SJCRH30 (cell line): ENCODE measurements at regions not wholly inside any gene's neighbourhood (a gene's known extent, or its start where the extent isn't known, plus 50 kb on each side); places are given as distances from the start of the nearest gene placed in this dataset.

Source experiments
- DNase-seq, 2 experiments: peaks; one replicate each; pipeline ENCODE4 v3.0.0-alpha.2; 2015 to 2020
- H3K27ac ChIP-seq: fragments of 250-450 bp; sonication (Bioruptor Pico); 2 replicates; pipeline ENCODE4 v1.5.1; 2020; ENCODE audit warnings: mild to moderate bottlenecking, moderate library complexity
- H3K27me3 ChIP-seq: fragments of 250-450 bp; sonication (Bioruptor Pico); 2 replicates; pipeline ENCODE4 v1.5.1; 2020; ENCODE audit warnings: mild to moderate bottlenecking, moderate library complexity
- H3K36me3 ChIP-seq: fragments of 250-450 bp; sonication (Bioruptor Pico); 2 replicates; pipeline ENCODE4 v1.5.1; 2020; ENCODE audit warnings: mild to moderate bottlenecking, moderate library complexity
- H3K4me1 ChIP-seq: fragments of 250-450 bp; sonication (Bioruptor Pico); 2 replicates; pipeline ENCODE4 v1.5.1; 2020; ENCODE audit warnings: mild to moderate bottlenecking, moderate library complexity
- H3K4me3 ChIP-seq: fragments of 250-450 bp; sonication (Bioruptor Pico); 2 replicates; pipeline ENCODE4 v1.5.1; 2020; ENCODE audit warnings: mild to moderate bottlenecking, moderate library complexity
- H3K9me3 ChIP-seq: fragments of 250-450 bp; sonication (Bioruptor Pico); replicated peaks from 2 replicates; pipeline ENCODE4 v1.5.1; 2020; ENCODE audit warnings: mild to moderate bottlenecking, moderate library complexity

DNA sequence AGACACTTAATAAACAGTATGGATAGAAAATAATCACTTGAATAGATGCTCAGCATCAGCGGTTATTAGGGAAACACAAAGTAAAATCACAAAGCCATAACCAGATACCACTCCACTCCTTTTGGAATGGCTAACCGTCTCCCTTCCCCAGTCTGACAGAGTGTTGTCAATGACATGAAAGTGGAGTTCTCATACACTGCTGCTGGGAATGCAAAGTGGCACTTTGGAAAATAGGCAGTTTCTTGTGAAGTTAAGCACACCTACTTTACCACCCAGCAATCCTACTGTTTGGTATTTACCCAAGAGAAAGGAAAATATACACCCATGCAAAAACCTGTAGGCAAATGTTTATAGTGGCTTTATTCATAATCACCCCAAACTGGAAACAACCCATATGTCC lies 81.0 kb upstream of the KLHL25 start:
- peaks cover 10% of the 10 kb centered on the region for H3K4me1 ChIP-seq
- no peaks in the 10 kb centered on the region for H3K9me3 ChIP-seq
- H3K27me3 ChIP-seq: no peaks in the 10 kb centered on the region
- H3K27ac ChIP-seq: no peak overlapping the region
- H3K4me3 ChIP-seq: no peak overlapping the region
- DNase-seq: no peak
- no peaks in the 10 kb centered on the region for H3K36me3 ChIP-seq

DNA sequence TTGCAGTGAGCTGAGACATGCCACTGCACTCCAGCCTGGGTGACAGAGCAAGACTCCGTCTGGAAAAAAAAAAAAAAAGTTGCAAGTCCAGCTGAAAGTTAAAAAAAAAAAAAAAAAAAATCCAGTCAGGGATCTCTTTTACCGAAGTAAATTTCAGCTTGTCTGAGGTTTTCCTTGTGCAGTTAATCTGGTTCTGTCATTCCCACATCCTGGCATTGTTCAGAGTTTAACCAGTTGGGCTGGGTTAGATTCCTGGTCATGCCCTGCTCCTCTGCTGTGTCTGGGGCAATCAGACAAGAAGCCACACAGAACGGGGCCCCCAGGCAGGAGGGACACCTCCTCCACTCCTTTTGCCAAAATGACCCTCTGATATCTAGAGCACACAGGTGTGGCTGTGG lies 84.1 kb upstream of the KLHL25 start:
- peak in 1 of 2 experiments; percentile 26 for DNase-seq
- Histone ChIP-seq H3K27ac (peak overlapping the region; percentile 62), H3K9me3 (no peaks in the 10 kb centered on the region), H3K4me3 (no peak overlapping the region), H3K27me3 (no peaks in the 10 kb centered on the region), H3K36me3 (no peaks in the 10 kb centered on the region), H3K4me1 (peaks cover 14% of the 10 kb centered on the region)

DNA sequence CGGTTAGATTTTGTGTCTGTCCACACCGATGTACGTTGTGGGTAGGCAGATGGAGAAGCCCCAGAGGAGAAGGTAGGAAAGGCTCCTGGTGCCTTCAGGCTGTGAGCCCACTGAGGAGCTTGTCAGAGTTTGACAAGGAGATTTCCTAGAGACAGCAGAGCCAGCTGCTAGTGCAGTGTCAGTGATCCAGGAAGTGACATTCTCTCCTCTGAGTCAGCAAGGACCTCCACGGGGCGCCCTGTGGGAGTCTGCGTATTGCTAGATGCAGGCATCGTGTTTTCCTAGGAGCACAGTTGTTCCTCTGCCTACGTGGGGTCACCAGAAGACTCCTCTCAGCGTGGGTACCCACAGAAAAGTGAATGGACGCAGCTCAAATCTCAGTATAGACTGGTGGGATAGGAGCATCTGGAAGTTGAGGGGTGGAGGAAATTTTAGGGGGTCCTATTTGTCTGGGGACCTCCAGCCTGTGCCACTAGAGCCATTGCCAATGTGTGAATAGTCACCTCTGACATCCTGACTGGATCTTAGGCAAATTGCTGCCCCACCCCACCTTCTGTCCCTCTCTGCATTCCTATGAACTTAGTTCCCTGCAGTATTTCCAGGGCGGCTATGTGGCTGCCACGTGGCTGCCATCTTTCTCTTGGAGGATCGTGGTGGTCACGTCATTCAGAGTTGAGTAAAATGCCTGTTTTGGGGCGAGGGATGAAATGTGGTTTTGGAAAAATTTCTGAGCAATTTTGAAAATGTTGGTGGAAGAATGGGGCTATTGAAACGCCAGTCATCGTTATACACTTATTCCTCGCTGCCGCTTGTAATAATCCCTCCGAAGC lies 84.8 kb upstream of the KLHL25 start:
- Histone ChIP-seq H3K36me3 (no peaks in the 10 kb centered on the region), H3K27me3 (no peaks in the 10 kb centered on the region), H3K4me1 (peaks cover 19% of the 10 kb centered on the region), H3K9me3 (no peaks in the 10 kb centered on the region), H3K4me3 (no peak overlapping the region), H3K27ac (peak overlapping the region; percentile 62)
- peak; percentile 61 to 69 for DNase-seq

DNA sequence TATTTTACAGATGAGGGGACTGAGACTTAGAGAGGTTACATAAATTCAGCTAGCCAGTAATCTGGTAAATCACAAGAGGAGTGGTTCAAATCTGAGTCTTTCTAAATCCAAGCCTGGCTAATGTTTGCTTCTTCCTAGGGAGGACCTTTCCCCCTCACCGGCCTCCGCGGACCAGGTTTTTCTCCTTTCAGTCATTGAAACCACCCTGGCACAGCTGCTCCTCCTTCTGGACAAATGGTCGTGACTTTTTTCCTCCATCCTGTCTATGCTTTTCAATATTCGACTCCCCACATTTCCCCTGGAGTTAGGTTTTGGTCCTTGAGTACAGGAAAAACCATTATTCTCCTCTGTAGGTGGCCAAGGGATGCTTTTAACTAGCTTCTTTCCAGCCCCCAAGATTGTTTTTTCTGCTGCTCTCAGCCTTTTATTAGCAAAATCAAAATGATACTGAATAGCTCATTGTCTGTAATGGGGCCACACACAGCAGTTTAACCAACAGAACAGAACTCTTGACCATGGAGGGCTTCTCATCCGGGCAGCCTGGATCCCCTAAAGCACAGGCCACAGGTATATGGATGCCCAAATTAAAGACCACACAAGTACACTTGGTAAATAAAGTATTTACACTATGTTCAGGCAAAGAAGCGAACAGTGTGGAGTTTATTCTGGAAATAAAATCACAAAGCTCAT lies 85.9 kb upstream of the KLHL25 start:
- peak; percentile 36 to 64 for DNase-seq
- H3K36me3 ChIP-seq: no peaks in the 10 kb centered on the region
- no peak overlapping the region for H3K4me3 ChIP-seq
- H3K27ac ChIP-seq: peak overlapping the region; percentile 62
- H3K27me3 ChIP-seq: no peaks in the 10 kb centered on the region
- no peaks in the 10 kb centered on the region for H3K9me3 ChIP-seq
- H3K4me1 ChIP-seq: peaks cover 20% of the 10 kb centered on the region

DNA sequence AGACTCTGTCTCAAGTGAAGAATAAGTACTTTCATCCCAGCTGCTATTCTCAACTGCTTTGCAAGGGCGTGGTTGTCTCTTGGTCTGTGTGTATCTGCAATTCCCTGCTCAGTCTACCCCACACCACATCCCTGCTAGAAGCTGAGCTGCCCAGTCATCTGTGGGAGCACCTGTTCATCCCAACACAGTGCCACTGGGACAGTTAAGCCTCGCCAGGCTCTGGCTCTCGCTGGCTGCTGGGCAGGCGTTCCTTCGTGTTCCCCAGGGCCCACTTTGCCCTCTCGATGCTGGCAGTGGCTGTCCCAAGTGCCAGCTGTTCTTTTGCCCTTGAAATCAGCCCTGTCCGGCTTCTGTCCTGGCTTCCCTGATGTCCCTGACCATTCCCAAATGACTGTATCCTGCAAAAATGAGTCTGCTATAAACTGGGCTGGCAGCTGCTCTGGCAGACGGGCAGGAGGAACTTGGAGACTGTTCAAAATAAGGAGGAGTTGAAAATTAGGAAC lies 91.6 kb upstream of the KLHL25 start:
- H3K27me3 ChIP-seq: no peaks in the 10 kb centered on the region
- peak; percentile 78 to 79 for DNase-seq
- H3K27ac ChIP-seq: peak overlapping the region; percentile 47

DNA sequence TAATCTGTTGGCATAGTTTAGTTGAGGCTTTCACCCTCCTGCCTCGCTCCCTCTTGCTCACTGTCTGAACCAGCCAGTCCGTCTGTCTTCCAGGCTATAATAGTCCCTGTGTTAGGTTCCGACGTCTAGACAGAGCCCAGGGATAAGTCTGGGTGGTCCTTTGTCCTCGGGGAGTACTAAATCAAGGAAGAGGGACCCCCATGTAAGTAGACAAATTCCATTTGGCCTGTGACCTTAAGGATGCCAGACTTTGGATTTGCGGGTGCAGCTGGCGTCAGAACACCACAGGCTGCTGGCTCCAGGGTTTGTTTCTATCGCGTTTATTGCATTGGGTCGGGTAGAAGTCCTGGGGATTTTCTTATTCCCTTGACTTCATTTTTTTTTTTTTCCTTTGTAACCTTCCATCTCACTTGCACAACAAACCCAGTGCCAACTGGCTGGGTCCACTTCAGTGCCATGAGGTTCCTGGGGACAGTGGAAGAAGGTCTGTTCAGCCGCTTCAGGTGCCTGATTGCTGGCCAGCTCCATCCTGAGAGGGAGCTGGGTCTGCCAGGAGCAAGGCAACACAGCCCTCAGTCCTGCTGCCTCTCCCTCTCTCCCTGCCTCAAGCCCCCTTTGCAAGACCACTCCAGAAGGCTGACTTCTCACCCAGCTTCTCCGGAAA lies 95.4 kb upstream of the KLHL25 start:
- Histone ChIP-seq H3K27ac (peak overlapping the region; percentile 30), H3K27me3 (no peaks in the 10 kb centered on the region), H3K4me3 (no peak overlapping the region), H3K4me1 (peaks cover 22% of the 10 kb centered on the region), H3K9me3 (no peaks in the 10 kb centered on the region), H3K36me3 (no peaks in the 10 kb centered on the region)
- peak; percentile 58 to 64 for DNase-seq

More for the DNA sequence above, 91.6 kb upstream of the KLHL25 start:
- peaks cover 31% of the 10 kb centered on the region for H3K4me1 ChIP-seq
- no peaks in the 10 kb centered on the region for H3K36me3 ChIP-seq
- H3K4me3 ChIP-seq: no peak overlapping the region
- no peaks in the 10 kb centered on the region for H3K9me3 ChIP-seq

DNA sequence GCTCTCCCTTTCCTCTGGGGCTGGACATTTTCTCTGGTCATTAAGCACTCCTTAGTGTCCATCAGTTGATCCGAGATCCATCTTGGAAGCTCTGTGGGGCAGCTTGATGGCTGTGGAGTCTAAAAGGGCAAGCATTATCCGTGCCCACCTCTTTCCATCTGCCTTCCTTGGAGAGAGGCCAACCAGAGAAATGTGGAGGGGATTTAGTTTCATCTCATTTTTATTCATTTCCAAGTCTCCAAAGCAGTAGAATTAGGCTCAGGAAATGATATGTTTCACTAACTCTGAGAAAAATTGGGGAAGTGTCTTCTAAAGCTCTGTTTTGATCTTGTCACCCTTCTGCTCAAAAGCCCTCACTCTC lies 95.9 kb upstream of the KLHL25 start:
- DNase-seq: peak in 1 of 2 experiments; percentile 19
- Histone ChIP-seq H3K9me3 (no peaks in the 10 kb centered on the region), H3K4me3 (no peak overlapping the region), H3K27me3 (no peaks in the 10 kb centered on the region; the same call in 1 of the 2 replicates), H3K4me1 (peaks cover 21% of the 10 kb centered on the region), H3K36me3 (no peaks in the 10 kb centered on the region), H3K27ac (peak overlapping the region; percentile 30)

DNA sequence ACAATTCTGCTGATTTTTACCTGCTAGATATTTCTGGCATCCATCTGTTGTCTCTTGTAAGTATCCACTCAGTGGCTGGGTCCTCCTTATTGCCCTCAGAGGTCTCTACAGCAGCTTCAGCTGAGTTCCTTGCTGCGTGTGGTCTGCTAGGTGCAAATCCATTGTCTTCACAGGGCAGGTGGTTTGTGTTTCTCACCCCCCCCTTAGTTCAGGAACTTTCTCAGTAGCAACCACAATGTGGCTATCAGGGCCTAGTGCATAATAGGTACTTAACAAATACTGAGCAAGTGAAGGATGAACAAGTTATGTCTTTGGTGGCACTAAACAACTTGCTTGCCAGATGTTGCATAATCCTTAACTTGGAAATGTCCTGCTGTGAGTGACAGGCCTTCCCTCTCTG lies 96.7 kb upstream of the KLHL25 start:
- Histone ChIP-seq H3K27me3 (no peaks in the 10 kb centered on the region; the same call in 1 of the 2 replicates), H3K4me3 (no peak overlapping the region), H3K27ac (no peak overlapping the region), H3K36me3 (no peaks in the 10 kb centered on the region), H3K9me3 (no peaks in the 10 kb centered on the region), H3K4me1 (peaks cover 16% of the 10 kb centered on the region)
- DNase-seq: no peak

DNA sequence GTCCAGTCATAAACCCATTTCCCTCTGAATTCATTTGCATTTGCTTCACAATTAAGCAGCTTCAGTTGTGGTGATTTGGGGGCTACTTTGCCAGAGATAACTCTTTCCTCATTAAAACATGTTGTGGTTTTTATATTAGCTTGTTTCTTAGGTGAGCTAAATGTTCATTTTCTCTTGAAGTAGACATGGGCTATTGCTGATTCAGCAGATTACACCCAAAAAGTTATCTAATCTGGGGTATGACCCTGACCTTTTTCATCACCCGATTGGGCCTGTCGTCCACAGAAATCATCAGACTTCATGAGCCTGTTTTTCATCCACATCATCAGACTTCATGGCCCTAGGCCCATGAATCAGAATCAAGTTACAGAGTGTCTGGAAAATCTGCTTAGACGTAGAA lies 97.5 kb upstream of the KLHL25 start:
- no peak for DNase-seq
- H3K4me1 ChIP-seq: peaks cover 10% of the 10 kb centered on the region; the same call in 1 of the 2 replicates

DNA sequence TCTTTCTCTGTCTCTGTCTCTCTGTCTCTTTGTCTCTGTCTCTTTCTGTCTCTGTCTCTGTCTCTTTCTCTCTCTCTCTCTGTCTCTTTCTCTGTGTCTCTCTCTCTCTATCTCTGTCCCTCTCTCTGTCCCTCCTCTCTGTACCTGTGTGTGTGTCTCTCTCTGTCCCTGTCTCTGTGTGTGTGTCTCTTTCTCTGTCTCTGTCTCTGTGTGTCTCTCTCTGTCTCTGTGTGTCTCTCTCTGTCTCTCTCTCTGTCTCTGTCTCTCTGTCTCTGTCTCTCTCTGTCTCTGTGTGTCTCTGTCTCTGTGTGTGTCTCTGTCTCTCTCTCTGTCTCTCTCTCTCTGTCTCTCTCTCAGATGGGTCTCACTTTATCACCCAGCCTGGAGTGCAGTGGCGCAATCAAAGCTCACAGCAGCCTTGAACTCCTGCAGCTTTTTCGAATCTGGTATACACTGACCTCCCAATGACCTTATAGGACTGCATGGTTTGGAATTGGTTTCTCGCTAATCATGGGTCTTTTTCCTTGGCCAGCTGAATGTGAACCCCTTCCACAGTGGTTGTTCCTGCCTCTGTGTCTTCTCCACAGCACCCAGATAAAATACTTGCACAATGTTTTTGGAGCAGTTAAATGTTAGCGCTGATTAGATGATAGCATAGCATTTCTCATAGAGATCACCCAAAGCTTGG lies 102.6 kb upstream of the KLHL25 start:
- no peaks in the 10 kb centered on the region; the same call in 1 of the 2 replicates for H3K27me3 ChIP-seq
- H3K27ac ChIP-seq: no peak overlapping the region
- no peaks in the 10 kb centered on the region for H3K36me3 ChIP-seq
- DNase-seq: no peak
- no peaks in the 10 kb centered on the region for H3K9me3 ChIP-seq
- no peak overlapping the region for H3K4me3 ChIP-seq
- H3K4me1 ChIP-seq: no peaks in the 10 kb centered on the region

More for the DNA sequence above, 97.5 kb upstream of the KLHL25 start:
- Histone ChIP-seq H3K4me3 (no peak overlapping the region), H3K27ac (no peak overlapping the region), H3K36me3 (no peaks in the 10 kb centered on the region), H3K27me3 (no peaks in the 10 kb centered on the region; the same call in 1 of the 2 replicates), H3K9me3 (no peaks in the 10 kb centered on the region)

DNA sequence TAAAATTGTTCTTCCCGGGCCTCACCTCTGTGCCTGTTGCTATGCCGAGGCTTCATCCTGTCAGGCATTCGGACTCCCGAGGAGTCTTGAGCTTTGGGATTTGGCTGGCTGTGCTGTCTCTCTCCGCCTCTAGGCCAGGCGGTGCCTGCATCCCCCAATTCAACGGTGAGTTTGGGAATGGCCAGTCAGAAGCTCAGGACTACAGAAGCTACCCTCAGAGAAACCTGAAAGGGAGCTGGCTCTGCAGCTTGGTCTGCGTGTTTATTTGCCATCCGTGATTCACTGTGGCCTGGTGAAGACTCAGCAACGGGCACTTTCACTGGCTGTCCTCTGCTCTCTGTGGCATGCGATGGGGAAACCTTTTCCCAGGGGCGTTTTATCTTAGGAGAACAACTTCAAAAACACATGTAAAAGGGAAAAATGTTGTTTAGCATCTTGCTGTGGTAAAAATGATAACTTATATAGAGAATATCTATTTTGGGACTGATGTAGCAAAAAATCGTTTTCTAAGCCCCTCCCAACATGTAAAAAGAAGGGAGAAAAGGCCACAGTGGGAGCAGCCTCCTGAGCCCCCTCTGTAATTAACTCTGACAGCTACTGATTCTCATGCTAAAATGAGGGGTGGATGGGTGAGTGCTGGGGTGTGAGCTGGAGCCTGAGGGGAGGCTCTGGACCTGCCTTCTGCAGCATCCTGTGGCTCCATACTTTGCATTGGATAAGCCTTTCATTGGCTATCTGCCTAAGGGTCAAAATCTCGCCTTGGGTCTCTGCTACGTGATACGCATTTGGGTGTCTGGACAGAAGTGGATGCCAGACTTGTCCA lies 103.4 kb upstream of the KLHL25 start:
- Histone ChIP-seq H3K27me3 (no peaks in the 10 kb centered on the region; the same call in 1 of the 2 replicates), H3K9me3 (no peaks in the 10 kb centered on the region), H3K27ac (no peak overlapping the region), H3K4me1 (no peaks in the 10 kb centered on the region), H3K36me3 (no peaks in the 10 kb centered on the region), H3K4me3 (no peak overlapping the region)
- DNase-seq: no peak

DNA sequence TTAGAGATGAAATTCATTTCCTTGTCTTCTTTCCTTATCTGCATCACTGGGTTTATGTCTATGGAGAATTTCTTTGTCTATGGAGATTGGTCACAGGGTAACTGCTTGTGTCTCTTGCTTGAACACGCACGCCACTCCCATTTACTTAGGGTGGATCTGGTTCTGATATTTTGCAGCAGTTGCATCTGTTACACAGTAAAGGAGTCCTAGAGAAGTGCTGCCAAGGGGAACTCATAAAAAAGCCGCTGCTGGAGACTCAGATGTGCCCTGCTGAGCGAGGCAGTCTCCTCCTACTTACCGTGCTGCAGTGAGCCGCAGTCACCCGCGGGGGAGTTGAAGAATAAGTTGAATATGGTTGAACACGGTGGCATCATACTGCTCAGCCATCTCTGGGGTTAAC lies 105.2 kb upstream of the KLHL25 start:
- H3K4me3 ChIP-seq: no peak overlapping the region
- no peak overlapping the region for H3K27ac ChIP-seq
- H3K4me1 ChIP-seq: no peaks in the 10 kb centered on the region
- no peaks in the 10 kb centered on the region; the same call in 1 of the 2 replicates for H3K27me3 ChIP-seq
- DNase-seq: no peak
- no peaks in the 10 kb centered on the region for H3K9me3 ChIP-seq
- no peaks in the 10 kb centered on the region for H3K36me3 ChIP-seq

DNA sequence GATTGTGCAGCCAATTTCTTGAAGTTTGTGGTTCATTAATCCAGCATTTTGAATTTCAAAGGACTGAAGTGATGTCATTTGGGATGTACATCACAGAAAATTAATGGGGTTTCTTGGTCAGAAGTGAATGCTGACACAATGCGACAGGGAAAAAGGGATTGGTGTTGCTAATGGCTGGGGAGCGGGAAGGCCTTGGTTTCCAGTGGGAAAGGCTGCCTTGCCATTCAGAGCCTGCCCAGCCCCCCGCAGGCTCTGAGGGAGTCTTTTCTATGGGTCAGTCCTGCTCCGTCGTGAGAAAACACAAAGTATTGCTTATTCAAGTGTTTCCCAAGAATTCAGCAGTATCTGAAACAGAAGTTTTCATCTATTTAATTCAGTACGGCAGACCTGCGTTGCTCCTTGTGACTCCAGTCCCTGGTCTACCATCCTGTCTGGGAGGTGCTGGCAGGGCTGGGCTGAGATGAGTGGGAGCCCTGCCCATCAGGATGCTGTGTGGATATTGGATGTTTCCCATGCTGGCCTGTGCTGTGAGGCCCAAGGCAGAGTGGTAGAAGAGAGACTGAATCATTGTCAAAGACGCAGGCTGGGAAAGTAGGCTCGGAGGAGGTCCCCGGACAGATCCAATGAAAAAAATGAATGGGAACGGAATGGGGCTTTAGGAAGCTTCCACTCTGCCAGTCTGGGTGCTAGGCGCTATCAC lies 111.2 kb upstream of the KLHL25 start:
- no peak overlapping the region for H3K4me3 ChIP-seq
- no peaks in the 10 kb centered on the region for H3K27me3 ChIP-seq
- no peak for DNase-seq
- H3K4me1 ChIP-seq: no peaks in the 10 kb centered on the region
- H3K36me3 ChIP-seq: no peaks in the 10 kb centered on the region
- no peaks in the 10 kb centered on the region for H3K9me3 ChIP-seq
- H3K27ac ChIP-seq: no peak overlapping the region
